HG03280 (cell line): ENCODE measurements at regions not wholly inside any gene's neighbourhood (a gene's known extent, or its start where the extent isn't known, plus 50 kb on each side); places are given as distances from the start of the nearest gene placed in this dataset.

Source experiments
- ATAC-seq: cut with Tn5 transposase; IDR thresholded peaks from one replicate; pipeline ENCODE4 v1.9.1; 2021; ENCODE audit warnings: mild to moderate bottlenecking, moderate library complexity; ENCODE audit not compliant: unreplicated experiment

- no peak for ATAC-seq
These were observed 98.5 kb upstream of the ZMIZ1 start for GRCh38 chr10:78970261-78970660.

- no peak for ATAC-seq
These were observed 97.6 kb upstream of the ZMIZ1 start for GRCh38 chr10:78971094-78971682.

DNA sequence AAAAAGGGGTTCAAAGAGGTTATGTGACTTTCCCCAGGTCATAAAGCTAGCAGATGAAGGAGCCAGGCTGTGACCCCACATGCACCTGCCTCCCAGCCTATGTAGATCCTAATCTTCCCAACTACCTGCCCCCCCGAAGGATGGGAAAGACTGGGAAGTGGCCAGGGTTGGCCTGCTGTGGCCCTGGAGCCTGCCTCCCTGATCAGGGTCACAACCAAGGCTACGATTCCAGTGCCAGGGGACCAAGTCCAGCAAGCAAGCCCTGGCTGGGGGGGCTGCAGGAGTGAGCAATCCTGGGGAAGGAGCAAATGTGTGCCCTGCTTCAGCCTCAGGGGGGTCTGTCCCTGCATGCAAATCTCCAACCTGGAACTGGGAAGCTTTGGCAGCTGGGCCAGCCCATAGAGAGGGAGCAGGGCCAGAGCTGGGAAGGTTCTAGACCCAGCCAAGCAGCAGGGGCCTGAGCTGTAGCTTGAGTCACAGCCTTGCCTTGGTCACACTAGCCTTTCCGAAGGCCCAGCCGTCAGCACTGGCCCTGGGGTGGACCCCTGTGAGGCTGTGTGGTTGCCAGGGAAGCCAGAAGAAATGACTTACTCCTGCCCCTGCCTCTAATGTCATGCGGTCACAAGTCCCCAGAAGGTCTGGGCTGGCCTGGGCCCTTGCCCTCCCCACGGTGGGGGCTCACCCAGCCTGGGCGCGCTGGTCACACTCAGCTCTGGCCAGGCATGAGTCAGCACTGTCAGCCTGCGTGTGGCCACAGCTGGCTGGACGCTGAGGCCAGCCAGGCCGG, 96.4 kb upstream of the ZMIZ1 start:
- no peak for ATAC-seq

- peak; percentile 85 for ATAC-seq
These were observed 95.5 kb upstream of the ZMIZ1 start for GRCh38 chr10:78972947-78973900.

DNA sequence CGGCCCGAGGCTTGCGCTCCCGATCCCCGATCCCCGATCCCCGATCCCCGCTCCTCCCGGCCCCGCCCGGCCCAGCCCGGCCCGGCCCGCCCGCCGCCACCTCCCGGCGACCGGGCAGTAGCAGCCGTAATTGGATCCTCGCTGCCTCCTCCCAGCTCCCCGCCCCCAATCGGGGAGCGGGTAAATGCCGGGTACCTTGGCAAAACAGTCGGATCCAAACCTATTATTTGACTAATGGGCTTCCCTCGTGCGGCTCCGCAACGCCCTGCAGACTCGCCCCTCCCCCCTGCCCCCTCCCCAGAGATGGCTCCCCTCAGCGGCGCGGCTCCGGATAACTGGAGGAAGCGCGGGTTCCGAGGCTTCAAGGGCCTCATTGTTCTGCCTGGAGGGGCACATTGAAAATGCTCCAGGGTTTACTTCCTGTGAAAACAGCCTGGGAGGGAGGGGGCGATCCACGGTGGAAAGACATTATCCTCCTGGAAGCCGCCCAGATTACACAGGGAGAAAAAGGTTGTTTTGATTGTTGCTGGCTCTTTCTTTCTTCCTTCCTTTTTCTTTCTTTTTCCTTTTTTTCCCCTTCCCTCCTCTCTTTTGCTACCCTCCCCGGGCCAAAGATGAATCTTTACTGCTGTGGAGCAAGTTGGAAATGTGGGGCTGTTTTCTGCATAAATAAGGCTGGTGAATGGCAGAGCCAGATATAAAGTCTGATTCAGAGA, 94.7 kb upstream of the ZMIZ1 start:
- ATAC-seq: peak; percentile 42

GRCh38 chr10:78974617-78975317, 94.0 kb upstream of the ZMIZ1 start:
- no peak for ATAC-seq

DNA sequence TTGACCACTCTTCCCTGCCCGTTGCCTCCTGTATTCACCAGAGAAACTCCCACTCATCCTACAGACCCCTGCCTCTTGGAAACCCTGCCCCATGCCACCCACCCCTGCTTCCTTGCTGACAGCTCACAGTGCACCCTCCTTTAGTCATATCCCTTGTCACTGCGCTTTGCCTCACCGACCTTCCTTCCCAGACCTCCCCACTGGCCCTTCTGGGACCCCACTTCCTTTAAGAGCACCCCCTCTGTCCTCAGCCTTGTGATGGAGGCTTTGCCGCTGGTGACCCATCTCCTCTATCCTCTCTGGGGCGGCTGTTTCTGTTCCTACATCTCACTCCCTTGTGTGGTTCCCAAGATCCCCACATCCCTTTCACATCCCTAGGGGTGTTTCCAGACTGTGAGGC, 92.8 kb upstream of the ZMIZ1 start:
- ATAC-seq: no peak

- ATAC-seq: no peak
These were observed 91.7 kb upstream of the ZMIZ1 start for GRCh38 chr10:78976825-78977755.

GRCh38 chr10:78979938-78980337, 88.8 kb upstream of the ZMIZ1 start:
- no peak for ATAC-seq

DNA sequence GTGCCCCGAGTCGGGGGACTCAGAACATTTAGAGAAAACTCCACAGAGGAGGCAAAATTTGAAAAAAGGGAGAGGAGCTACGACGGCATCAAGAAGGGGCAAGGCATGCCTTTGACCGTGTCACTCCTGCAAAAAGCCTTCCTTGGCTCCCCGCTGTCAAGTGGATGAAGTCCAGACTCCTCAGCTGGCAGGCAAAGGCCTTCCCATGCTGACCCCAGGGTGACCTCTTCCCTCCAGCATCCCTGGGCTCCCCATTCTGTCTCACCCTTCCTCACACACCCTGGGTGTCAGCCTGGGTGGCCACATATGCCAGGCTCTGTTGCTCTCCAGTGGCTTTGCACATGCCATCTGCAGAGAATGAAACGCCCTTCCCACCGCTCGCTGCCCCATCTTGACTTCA, 88.4 kb upstream of the ZMIZ1 start:
- no peak for ATAC-seq

DNA sequence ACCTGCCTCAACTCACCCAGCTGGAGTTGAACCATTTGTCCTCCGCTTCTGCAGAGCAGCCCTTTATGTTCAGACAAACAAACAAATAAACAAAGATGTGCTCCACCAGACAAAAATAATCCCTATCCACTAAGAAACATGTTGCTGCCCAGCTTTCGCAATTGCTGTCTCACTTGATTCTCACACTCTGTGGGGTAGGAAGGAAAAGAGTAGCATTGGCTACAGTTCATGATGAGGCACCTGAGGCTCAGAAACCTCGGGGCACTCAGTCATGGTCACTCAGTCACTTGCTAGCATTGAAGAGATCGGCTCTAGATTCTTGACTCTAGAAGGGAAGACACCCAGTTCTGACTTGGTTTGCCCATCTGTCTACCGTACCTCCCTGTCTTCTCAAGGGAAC, 88.0 kb upstream of the ZMIZ1 start:
- ATAC-seq: no peak

DNA sequence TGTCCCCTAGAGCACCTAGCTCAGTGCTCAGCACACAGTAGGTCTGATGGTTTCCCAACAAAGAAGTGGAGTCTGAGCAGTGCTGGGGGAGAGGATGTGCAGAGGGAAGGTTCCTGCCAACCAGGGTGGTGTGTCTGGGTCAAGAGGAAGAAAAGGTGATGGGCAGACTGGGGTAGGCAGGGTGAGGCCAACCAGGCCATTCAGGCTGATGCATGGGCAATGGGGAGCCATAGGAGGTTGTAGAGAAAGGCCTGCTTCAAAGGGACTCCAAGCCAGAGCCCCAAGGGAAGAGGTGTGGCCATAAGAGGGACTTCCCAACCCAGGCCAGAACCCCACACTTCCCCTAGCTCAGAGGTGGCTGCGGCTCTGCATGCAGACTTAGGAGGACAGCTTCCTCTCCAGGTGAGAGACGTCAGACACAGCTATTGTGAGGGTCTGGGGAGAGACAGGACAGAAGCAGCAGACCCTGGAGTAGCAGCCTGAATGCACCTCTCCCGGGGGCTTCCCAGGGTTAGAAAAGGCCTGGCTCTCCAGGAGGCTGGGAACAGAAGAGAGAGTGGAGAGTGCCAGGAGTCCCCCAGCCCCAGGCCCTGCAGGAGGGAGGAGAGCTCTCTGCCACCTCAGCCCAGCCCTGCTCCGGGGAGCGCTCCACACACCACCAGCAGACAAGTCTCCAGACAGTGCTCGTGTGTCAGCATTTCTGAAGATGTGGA, 87.4 kb upstream of the ZMIZ1 start:
- no peak for ATAC-seq

- no peak for ATAC-seq
These were observed 86.8 kb upstream of the ZMIZ1 start for GRCh38 chr10:78981970-78982281.

GRCh38 chr10:78982726-78983125, 86.0 kb upstream of the ZMIZ1 start:
- ATAC-seq: no peak

GRCh38 chr10:78983608-78984007, 85.2 kb upstream of the ZMIZ1 start:
- no peak for ATAC-seq

- ATAC-seq: no peak
These were observed 82.6 kb upstream of the ZMIZ1 start for GRCh38 chr10:78985973-78986818.

DNA sequence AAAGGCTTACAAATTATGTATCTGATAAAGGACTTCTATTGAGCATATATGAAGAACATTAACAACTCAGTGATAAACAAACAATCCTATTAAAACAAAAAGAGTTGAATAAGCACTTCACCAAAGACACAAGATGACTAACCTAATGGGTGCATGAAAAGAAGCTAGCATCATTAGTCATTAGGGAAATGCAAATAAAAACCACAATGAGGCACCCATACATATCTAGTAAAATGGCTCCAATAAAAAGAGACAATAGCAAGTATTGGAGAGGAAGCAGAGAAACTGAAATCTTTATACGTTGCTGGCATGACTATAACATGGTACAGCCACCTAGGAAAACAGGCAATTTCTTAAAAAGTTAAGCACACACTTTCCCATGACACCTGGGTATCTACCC, 77.6 kb upstream of the ZMIZ1 start:
- ATAC-seq: no peak

GRCh38 chr10:78992333-78992732, 76.4 kb upstream of the ZMIZ1 start:
- no peak for ATAC-seq
